GM12874 (cell line): ENCODE measurements at regions not wholly inside any gene's neighbourhood (a gene's known extent, or its start where the extent isn't known, plus 50 kb on each side); places are given as distances from the start of the nearest gene placed in this dataset.

Experiments used
- CTCF ChIP-seq: IDR thresholded peaks from 2 replicates; pipeline ENCODE4 v1.5.1; 2011; ENCODE audit warnings: low read depth, mild to moderate bottlenecking, control low read depth, low read length, moderate library complexity; ENCODE audit not compliant: insufficient read depth

DNA sequence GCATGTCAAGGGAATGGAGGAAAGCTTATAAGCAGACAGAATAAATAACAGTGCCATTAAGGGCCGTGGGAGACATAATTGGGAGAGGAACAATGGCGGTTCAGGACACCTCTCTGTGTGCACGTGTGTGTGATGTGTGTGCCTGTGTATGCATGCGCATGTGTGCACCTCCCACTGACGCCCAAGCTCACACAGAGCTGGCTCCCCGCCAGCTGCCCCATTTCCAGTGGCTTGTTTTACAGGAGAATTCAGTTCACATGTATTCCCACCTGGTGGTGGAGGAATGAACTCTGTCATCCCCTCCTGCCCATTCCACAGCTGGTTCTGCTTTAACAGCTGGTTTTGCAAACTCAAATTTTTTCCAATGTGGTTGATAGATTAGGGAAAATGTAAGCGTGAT is 262.2 kb downstream of the AJAP1 start:
- TF ChIP-seq CTCF: no peak

DNA sequence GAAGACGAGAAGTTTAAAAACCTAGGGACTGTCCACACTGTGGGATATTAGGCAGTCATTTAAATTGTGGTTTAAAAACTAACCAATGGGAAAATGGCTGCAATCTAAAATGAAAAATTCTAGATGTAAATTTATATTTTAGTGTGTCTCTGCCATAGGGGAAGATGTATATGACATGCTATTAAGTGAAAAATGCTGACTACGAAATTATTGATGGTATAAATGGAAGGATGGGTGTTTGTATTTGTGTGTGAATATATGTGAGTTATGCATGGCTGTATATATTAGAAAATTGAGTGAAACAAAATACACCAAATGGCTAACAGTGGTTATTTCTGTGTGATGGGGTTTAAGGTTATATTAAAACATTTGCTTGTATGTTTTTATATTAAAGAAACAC is 260.7 kb downstream of the AJAP1 start:
- TF ChIP-seq CTCF: no peak

DNA sequence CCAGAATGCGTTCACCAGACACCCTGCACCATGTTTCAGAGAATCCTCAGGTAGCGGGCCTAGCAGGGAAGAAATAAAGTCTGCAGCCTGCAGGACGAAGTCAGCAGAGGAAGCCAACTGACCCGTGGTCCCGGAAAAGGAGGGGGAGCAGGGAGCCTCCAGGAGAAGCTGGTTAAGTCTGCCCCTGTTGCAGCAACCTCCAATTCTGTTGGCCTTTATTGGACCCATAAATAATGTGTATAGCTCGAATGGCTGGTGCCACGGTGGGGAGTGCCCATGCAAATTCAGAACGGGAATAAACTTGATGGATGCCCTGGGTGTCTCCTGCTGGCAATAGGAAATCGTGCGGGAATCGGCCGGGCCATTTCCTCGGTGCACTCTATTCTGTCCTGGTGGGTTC is 254.1 kb downstream of the AJAP1 start:
- no peak for TF ChIP-seq CTCF

- TF ChIP-seq CTCF: no peak
These were observed 240.2 kb downstream of the AJAP1 start for GRCh38 chr1:4894566-4894965.

GRCh38 chr1:4880626-4881025 is 226.2 kb downstream of the AJAP1 start:
- no peak for TF ChIP-seq CTCF

DNA sequence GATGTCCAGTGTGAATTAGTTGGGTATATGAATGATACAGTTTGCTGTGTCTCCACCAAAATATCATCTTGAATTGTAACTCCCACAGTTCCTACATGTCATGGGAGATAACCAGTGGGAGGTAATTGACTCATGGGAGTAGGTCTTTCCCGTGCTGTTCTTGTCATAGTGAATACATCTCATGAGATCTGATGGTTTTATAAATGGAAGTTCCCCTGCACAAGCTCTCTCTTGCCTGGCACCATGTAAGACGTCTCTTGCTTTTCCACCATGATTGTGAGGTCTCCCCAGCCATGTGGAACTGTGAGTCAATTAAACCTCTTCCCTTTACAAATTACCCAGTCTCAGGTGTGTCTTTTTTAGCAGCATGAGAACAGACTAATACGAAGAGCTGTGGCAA is 223.0 kb downstream of the AJAP1 start:
- no peak for TF ChIP-seq CTCF

DNA sequence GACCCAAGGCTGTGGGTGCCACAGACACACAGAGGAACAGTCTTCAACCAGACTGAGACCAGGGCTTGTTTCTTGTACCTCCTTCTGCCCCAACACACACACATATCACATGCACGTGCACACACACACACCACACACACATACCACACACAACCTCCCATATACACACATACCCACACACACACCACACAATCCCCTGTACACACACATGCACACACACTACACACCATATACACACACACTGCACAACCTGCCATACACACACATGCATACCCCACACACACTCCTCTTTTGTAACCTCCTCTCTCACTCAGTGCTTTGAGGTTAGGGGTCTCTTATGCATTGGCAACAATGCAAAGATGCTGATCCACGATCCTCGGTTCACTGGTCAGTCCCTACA is 217.0 kb downstream of the AJAP1 start:
- no peak for TF ChIP-seq CTCF

- TF ChIP-seq CTCF: no peak
These were observed 214.1 kb downstream of the AJAP1 start for GRCh38 chr1:4868521-4868920.
